CD4-positive, alpha-beta T cell treated with Interleukin-6 for 4 hours (primary cell): ENCODE measurements at regions not wholly inside any gene's neighbourhood (a gene's known extent, or its start where the extent isn't known, plus 50 kb on each side); places are given as distances from the start of the nearest gene placed in this dataset.

Experiments
- DNase-seq: peaks from one replicate; pipeline ENCODE4 v3.0.0-alpha.2; 2020; ENCODE audit warnings: mixed read lengths

GRCh38 chr22:49562685-49563249, 264.9 kb downstream of the BRD1 start:
- DNase-seq, result no peak

DNA sequence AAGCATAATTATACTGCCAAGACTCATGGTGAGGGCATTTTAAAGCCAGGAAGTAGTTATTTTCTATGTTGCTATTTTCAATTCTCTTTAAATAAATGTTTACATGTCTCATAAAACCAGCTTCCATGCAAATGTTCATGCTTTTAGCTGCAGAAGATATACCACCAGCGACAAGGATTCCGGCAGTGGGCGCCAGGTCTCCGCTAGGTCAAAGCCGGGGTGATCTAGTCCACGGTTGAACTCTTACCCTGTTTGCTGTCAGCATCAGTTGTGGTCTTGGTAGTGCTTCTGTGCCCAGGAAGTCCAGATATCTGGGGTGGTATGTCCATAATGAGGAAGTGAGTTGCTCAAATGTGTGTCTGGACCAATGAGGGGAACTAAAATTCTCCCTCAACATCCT, 265.7 kb downstream of the BRD1 start:
- DNase-seq, result no peak

DNA sequence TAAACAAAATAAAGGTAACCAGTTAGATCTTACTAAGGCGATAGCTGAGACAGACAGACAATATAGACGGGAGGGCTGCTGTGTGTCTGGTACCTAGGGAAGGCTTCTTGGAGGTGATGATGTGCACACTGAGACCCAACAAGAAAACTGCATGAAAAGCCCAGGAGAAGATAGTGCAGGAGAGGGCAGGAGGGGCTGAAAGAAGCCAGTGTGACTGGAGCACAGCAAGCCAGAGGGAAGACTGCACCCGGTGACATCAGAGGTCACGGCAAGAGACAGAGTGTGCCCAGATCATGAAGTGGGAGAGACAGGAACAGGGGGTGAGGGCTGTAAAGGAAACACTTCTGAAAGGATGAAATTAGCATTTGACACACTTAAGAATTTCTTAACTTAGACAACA, 266.3 kb downstream of the BRD1 start:
- DNase-seq, result no peak

DNA sequence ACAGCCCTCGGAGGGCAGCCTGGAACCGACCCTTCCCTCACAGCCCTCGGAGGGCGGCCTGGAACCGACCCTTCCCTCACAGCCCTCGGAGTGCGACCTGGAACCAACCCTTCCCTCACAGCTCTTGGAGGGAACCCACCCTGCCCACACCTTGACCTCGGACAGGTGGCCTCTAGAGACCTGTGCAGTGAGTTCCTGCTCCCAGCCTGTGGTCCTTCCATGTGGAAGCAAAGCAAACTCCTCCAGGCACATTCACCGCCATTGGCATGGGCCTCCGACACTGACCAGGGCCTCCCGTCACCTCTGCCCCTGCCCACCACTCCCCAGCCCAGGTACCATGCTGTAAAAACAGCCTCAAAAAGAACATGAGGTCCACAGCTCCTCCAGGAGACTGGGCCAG, 272.1 kb downstream of the BRD1 start:
- no peak for DNase-seq

DNA sequence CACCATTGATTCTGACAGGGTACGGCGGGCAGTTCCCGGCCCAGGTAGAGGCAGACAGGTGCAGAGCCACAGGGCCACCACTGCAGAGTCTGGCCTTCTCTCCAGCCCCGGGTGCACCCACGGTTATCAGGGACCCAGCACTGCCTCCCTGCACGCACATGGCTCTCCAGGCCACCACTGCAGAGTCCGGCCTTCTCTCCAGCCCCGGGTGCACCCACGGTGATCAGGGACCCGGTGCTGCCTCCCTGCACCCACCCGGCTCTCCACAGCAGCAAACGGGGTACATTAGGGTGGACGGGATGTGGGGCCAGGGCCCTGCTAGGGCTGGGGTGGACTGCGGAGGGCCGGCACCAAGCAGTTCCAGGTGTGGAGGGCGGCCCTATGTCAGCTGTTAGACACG, 272.9 kb downstream of the BRD1 start:
- no peak for DNase-seq

GRCh38 chr22:49554296-49554625, 273.4 kb downstream of the BRD1 start:
- DNase-seq, result no peak

- DNase-seq, result no peak
Observed at GRCh38 chr22:49553518-49554295, 274.0 kb downstream of the BRD1 start.

GRCh38 chr22:49553076-49553475, 274.6 kb downstream of the BRD1 start:
- DNase-seq, result no peak

DNA sequence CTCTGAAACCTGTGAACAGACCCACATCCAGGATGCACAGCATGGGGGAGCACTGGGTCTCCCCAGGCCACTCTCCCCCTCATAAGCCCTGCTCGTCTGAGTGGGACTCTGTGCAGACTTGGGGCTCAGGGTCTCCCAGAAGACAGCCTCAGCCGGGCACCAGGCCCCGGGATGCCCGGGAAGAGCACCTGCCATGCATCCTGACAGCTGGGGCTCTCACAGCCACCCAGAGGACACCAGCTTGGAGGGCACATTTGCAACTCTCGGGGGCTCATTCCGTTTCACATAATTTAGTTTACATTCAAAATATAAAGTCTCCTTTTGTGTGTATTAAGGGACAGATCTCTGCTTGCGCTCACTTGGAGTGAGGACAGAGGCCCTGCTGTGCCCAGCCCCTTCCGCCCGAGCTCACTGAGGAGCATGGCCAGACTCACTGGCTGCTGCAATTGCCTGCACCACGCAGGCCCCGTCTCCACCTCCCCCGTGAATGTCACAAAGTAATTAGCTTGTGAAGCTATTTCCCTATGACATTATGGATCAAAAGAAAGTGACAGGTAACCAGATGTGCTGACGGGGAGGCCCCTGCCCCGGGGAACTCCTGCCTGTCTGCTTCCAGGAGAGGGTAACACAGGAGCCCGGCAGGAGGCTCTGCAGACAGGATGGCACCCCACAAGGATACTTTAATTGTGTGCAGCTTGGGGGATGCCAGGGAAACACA, 275.6 kb downstream of the BRD1 start:
- DNase-seq, result no peak

GRCh38 chr22:49551446-49551845, 276.2 kb downstream of the BRD1 start:
- no peak for DNase-seq

GRCh38 chr22:49550766-49551362, 276.8 kb downstream of the BRD1 start:
- DNase-seq, result no peak

DNA sequence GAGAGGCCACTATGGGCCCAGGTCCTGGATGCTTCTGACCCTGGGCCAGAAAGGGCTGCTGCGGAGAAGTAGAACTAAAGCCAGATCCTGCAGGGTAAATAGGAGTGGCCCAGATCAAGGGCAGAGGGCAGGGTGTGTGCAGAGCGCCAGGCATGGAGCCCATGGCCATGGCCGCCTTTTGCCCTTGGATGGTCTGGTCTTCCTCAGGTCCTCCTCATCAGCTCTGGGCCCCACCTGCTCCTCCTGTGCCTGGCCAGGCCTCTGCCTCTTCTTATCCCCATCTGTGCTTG, 277.6 kb downstream of the BRD1 start:
- no peak for DNase-seq

DNA sequence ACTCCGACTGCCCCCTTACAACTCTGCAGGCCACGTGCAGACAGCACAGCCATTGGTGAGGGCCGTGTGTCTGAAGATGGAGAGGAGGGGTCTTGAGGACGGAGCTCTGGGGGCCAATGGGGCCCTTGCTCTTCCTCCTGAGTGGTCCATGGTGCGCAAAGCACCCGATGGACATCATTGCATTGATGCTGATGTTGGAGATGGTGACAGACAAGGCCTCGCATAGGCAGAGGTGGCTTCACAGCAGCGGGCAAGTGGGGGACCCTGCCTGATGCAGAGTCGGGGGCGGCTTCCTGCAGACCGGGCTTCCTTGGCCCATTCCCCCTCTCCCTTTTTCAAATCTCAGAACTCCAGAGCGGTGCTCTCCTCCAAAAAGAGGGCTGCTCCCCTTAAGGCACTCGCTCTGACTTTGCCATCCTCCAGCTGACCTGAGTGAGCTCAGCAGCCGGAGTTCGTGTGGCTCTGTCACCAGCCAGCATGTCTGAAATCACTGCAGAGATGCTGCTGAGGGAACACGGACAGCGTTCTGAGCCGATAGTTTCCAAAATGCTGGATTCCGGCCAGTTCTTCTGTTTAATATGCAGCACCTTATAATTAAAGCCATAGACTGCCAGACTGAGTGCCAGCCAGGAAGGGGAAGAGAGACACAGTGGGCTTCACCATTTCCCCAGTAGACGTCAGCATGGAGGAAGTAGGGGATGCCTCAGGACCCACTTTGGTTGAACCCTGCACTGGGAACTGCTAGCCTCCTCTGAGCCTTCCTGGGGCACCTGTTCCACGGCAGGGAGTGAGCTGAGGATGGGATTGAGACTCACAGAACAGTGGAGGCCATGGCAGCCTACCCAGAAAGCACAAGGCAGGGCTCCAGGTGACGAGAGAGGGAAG, 278.2 kb downstream of the BRD1 start:
- DNase-seq, result no peak

DNA sequence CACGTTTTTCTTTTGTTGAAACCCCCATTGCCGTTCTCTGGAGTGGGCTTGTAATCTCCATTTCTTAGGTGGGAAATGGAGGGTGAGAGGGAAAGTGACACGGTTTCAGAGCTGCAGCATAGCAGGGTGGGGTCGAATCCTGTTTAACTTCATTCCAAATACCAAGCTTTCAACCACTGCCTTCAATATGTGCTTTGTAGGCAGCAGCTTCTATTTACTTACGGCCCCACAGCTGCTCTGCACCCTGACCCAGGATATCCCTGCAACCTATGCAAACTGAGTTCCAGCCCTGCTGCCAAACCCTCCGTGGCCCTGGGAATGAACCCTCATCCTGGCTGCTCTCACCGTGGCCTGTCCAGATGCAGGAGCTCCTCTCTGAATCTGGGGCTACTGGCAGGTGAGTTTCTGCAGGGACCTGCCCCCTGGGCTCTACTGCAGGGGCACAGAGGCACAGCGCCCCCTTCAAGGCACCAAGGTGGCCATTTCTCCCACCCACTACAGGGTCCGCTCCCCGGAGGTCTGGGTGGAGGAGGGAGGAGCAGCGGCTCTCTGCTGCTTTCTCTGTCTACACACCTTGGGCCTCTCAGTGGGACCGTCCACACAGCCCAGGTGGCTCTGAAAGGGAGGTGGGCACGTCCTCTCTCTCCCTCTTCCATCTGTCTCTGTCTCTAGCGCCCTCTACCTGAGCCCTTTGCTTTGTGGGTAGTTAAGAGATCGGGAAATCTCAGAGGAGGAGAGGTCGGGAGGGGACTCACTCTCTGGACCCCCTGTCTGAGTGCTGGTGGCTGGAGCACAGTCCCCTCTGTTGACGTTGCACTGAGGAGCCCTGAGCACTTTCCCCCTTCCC, 279.1 kb downstream of the BRD1 start:
- no peak for DNase-seq

GRCh38 chr22:49547751-49548239, 279.9 kb downstream of the BRD1 start:
- DNase-seq, result no peak

DNA sequence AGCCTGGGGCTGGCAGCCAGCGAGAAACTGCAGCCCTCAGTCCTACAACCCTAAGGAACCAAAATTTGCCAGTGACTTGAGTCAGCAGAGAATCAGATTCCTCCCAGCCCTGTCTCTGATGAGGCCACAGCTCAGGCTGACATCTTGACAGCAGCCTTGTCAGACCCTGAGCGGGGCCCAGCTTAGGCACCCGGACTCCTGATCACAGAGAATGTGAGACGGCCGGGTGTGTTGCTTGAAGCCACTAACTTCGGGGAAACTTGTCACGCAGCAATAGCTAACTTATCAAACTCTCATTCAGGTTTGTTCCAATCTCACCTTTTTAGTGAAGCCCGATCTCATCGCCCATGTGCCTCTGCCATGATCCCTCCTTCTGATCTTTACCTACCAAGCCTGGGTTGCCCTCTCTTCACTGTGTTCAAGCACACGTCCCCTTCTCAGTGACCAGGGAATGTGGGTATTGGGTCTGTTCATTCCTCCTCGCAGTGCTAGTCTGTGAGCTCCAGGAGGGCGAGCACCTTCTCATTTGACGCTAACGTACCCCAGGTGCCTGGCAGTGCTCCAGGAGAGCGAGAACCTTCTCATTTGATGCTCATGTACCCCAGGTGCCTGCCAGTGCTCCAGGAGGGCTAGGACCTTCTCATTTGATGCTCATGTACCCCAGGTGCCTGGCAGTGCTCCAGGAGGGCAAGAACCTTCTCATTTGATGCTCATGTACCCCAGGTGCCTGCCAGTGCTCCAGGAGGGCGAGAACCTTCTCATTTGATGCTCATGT, 280.7 kb downstream of the BRD1 start:
- DNase-seq, result no peak

GRCh38 chr22:49545606-49546005, 282.1 kb downstream of the BRD1 start:
- DNase-seq, result no peak

DNA sequence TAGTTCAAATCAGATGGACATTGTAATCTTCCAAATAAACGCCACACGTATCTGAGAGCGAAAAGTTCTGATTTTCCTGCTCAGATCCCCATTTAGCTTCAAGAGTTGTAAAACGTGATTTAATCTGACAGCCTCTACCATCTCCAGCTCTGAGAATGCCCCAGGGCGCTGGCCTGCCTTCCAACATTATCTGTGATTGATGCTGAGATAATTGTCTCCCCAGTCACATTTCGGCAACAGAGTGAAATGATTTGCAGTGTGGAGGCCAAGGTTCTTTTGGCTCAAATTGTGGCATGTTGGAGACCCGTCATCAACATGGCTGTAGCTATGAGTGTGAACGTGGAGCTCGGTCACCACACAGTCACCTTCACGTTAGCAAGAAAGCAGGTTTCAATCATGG, 283.4 kb downstream of the BRD1 start:
- no peak for DNase-seq

- no peak for DNase-seq
Observed at GRCh38 chr22:49543876-49544275, 283.8 kb downstream of the BRD1 start.

DNA sequence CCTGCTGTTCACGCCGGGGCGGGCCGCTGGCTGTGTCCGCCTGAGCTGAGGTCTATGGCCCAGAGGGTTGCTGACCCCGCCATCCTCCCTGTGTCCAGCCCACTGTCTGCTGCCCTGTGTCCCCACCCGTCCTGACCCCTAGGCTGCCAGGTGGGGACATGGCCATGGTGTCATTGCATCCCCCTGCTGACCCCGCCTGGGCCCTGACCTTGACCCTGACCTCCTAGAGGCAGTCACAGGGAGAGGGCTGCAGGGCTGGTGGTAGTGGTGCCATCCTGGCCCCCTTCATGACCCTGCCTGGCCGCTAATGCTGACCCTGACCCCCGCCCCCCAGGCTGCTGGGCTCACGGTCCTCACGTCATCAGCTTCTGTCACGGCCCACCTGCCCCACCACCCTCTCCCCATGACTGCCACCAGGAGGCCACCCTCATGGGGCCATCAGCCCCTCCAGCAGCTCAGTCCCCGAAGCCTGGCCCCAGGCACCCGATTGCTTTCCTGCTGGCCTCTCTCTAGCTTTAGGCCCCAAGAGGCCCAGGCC, 285.9 kb downstream of the BRD1 start:
- no peak for DNase-seq
